Jurkat, Clone E6-1 (cell line): ENCODE measurements at regions not wholly inside any gene's neighbourhood (a gene's known extent, or its start where the extent isn't known, plus 50 kb on each side); places are given as distances from the start of the nearest gene placed in this dataset.

Source experiments
- DNase-seq: peaks from one replicate; pipeline ENCODE4 v3.0.0-alpha.2; 2011; ENCODE audit warnings: low read depth, low spot score
- H3K4me3 ChIP-seq: 2 replicates; pipeline ENCODE4 v1.5.1; 2011; ENCODE audit warnings: mild to moderate bottlenecking, low read length, control low read depth, moderate library complexity

DNA sequence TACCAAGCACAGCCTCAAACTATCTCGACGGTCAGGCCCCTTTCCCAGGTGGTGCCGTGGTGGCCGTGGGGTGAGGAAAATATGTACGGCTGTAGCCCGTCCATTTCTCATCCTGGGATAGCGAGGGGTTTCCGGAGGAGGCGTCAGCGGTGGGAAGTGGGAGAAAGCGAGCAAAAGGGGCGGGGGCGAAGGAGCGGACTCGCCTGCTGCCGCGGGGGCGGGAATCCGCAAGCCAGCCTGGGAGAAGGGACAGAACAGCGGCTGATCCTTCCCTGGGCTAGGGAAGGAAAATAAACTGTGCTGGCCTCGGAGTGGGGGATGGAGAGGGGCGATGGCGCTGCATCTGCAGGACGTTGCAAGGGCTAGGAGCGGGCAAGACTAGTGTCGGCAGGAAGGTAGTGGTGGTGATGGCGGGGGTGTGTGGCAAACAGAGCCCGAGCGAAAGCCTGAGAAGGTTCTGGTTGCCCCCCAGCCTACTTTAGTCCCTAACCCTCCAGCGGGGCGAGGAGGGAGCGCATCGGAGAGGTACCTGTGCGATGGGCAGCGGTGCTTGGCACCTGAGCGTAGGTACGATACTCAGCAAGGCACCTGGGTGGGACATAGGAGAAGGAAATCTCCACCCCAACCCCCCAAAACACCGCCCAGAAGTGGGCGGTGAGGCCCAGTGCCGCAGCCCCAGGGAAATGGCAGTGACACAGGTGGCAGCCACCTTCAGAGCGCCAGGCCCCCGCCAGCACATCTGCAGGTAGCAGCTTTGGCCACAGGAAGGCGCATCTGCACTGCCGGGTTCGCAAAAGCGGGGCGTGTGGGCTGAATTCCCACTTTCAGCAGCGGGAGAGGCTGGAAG is 49.9 kb upstream of the STEAP1B start:
- no peak for DNase-seq
- no peak overlapping the region for H3K4me3 ChIP-seq
